Upper lobe of right lung (tissue), 1 donor: ENCODE measurements at regions not wholly inside any gene's neighbourhood (a gene's known extent, or its start where the extent isn't known, plus 50 kb on each side); places are given as distances from the start of the nearest gene placed in this dataset.

ENCODE experiments used
- ATAC-seq: fragments of 200-7000 bp; cut with Tn5 transposase; one replicate; pipeline ENCODE4 v1.9.1; 2020; ENCODE audit warnings: mild to moderate bottlenecking, moderate library complexity
- DNase-seq: peaks from one replicate; pipeline ENCODE4 v3.0.0-alpha.2; 2020
- H3K27ac ChIP-seq: fragments of 200-600 bp; one replicate; pipeline ENCODE4 v1.8.0; 2022
- H3K27me3 ChIP-seq: fragments of 200-600 bp; one replicate; pipeline ENCODE4 v1.8.0; 2022; ENCODE audit warnings: mild to moderate bottlenecking
- H3K36me3 ChIP-seq: fragments of 200-600 bp; one replicate; pipeline ENCODE4 v1.8.0; 2022
- H3K4me1 ChIP-seq: fragments of 200-600 bp; one replicate; pipeline ENCODE4 v1.8.0; 2022
- H3K4me3 ChIP-seq: fragments of 200-600 bp; one replicate; pipeline ENCODE4 v1.8.0; 2022; ENCODE audit warnings: mild to moderate bottlenecking
- H3K9me3 ChIP-seq: fragments of 200-600 bp; one replicate; pipeline ENCODE4 v1.8.0; 2022
- intact Hi-C: fragments of 100-400 bp; cut with DNase I; formaldehyde crosslinking; loops from one replicate; pipeline ENCODE4 v1.11.0; 2022
- TF ChIP-seq, protein P1 (sequence below): fragments of 200-600 bp; IDR thresholded peaks from one replicate; pipeline ENCODE4 v1.8.0; 2022; ENCODE audit warnings: antibody characterized with exemption
- donor health status: DM: no; HTN: yes; CAD: no; lungs with severe emphysema.

DNA sequence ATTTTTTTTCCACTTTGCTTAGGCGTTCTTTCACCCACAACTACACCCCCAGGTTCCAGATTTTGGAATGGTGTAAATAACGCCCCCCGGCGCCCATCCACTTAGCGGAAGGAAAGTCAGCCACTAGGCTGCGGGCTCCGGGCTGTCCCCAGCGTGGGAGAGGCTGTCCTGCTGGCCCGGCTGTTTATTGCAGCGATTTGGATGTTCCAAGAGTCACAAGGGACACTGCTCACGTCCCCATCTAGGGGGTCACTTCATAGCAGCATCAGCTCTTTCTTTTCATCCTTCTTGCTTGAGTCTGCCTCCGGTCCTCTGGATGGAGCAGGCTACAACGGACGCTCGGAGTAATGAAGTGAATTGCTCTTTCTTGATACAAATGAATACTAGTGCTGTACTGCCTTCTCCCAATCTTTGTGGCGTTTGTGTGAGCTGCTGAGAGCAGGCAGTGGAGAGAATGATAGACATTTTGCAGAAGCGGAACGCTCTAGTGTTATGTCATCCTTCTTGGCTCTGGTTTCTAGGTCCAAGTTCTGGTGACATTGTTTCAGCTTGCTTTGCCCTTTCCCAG is 50.7 kb upstream of the PAIP2B start:
- TF ChIP-seq, protein P1, sequence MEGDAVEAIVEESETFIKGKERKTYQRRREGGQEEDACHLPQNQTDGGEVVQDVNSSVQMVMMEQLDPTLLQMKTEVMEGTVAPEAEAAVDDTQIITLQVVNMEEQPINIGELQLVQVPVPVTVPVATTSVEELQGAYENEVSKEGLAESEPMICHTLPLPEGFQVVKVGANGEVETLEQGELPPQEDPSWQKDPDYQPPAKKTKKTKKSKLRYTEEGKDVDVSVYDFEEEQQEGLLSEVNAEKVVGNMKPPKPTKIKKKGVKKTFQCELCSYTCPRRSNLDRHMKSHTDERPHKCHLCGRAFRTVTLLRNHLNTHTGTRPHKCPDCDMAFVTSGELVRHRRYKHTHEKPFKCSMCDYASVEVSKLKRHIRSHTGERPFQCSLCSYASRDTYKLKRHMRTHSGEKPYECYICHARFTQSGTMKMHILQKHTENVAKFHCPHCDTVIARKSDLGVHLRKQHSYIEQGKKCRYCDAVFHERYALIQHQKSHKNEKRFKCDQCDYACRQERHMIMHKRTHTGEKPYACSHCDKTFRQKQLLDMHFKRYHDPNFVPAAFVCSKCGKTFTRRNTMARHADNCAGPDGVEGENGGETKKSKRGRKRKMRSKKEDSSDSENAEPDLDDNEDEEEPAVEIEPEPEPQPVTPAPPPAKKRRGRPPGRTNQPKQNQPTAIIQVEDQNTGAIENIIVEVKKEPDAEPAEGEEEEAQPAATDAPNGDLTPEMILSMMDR: peak; percentile 34
- intact Hi-C loops: no loop called here
- DNase-seq (peak; percentile 68), ATAC-seq (peak; percentile 57)
- Histone ChIP-seq H3K9me3 (no peaks in the 10 kb centered on the region), H3K4me1 (peaks cover 9% of the 10 kb centered on the region), H3K27ac (no peak overlapping the region), H3K36me3 (no peaks in the 10 kb centered on the region), H3K27me3 (peaks cover 48% of the 10 kb centered on the region), H3K4me3 (peak overlapping the region; percentile 57)

DNA sequence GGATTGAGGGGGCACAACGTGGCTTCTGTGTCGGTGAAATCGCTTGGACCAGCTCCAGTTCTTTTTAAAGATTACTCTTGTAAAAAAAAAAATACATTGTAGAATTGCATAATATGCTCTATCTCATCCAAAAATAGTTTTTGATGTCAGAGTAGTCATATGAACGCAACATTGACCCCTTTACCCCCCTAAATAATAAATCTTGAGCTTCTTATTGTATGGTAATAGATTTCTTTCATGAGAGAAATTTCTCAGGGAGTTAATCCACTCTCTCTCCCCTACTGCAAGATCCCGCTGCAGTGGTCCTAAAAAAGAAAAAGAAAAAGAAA is 50.2 kb upstream of the PAIP2B start:
- H3K36me3 ChIP-seq: no peaks in the 10 kb centered on the region
- H3K4me3 ChIP-seq: peak overlapping the region; percentile 57
- ATAC-seq: no peak
- peaks cover 45% of the 10 kb centered on the region for H3K27me3 ChIP-seq
- intact Hi-C loops: no loop called here
- no peaks in the 10 kb centered on the region for H3K9me3 ChIP-seq
- no peak for DNase-seq
- H3K27ac ChIP-seq: no peak overlapping the region
- TF ChIP-seq, protein P1: no peak
- H3K4me1 ChIP-seq: peaks cover 9% of the 10 kb centered on the region

DNA sequence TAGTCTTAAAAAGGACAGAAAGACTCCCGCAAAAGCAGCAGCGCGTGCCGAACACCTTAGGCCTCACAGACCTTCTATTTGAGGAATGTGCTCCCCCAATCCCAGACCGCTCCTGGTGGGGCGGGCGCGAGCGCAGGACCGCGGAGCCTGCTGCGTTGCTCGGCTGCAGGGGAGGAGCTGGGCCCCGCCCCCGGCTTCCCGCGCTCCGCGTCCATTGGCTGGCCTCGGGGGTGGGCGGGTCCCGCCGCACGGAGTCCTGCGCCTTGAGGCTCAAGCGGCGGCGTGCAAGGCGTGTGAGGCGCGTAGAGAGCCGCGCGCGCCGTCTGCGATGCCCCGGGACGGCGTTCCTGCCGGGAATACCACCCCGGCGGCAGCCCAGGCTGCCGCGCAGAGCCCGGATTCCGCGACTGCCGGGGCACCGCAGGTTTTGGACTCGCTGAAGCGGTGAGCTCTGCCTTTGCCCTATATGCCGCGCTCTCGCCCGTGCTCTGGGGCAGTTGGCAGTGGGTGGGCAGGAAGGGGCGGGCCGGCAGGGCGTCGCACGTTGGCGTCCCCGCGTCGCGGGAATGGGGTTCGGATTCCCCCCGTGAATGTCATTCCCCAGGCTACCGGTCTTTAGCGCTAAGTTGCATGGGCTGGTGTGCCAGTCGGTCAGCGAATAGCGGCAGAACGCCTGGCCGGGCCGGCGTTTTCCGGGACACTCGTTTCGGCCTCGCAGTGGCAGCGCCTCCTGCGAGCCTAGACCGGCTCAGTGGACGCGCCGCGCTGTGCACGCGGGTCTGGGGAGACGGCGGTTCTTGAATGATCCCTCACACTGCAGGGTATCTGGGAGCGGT is 49.6 kb upstream of the PAIP2B start:
- DNase-seq: peak; percentile 93
- intact Hi-C loops: no loop called here

More for the DNA sequence above, 49.6 kb upstream of the PAIP2B start:
- H3K36me3 ChIP-seq: no peaks in the 10 kb centered on the region
- H3K4me3 ChIP-seq: peak overlapping the region; percentile 57
- H3K27me3 ChIP-seq: peaks cover 41% of the 10 kb centered on the region
- H3K9me3 ChIP-seq: no peaks in the 10 kb centered on the region
- peak overlapping the region; percentile 3 for H3K27ac ChIP-seq
- peak; percentile 100 for ATAC-seq
- H3K4me1 ChIP-seq: peaks cover 9% of the 10 kb centered on the region
- TF ChIP-seq, protein P1: no peak
